B cell (primary cell): ENCODE measurements at regions not wholly inside any gene's neighbourhood (a gene's known extent, or its start where the extent isn't known, plus 50 kb on each side); places are given as distances from the start of the nearest gene placed in this dataset.

Experiments
- ATAC-seq: fragments of 200-7000 bp; cut with Tn5 transposase; one replicate; pipeline ENCODE4 v1.10.0; 2021; ENCODE audit warnings: low read depth, mild to moderate bottlenecking, moderate number of reproducible peaks, moderate library complexity
- CTCF ChIA-PET: fragments of 350-600 bp; sonication (Branson Sonifier 250); formaldehyde crosslinking; loops from one replicate; lab custom pipeline; 2021; ENCODE audit warnings: antibody characterized with exemption, inconsistent platforms; lab: Charles Lee
- POLR2A ChIA-PET: fragments of 350-600 bp; sonication (Branson Sonifier 250); formaldehyde crosslinking; loops from one replicate; lab custom pipeline; 2021; ENCODE audit warnings: antibody characterized with exemption; lab: Charles Lee
- DNase-seq: peaks from one replicate; pipeline ENCODE4 v3.0.0; 2013
- H2AFZ ChIP-seq: 2 replicates; pipeline ENCODE4 v1.6.1; 2012; ENCODE audit warnings: mild to moderate bottlenecking, low read depth, low read length; ENCODE audit not compliant: insufficient read depth, poor library complexity, severe bottlenecking
- H3K27ac ChIP-seq, 2 donors: 1 replicate in 1 of 2; 2 replicates in 1 of 2; pipeline ENCODE4 v1.5.1; 2012 to 2013; ENCODE audit warnings: low read length in 2 of 2, mild to moderate bottlenecking in 2 of 2, moderate library complexity in 1 of 2
- H3K27me3 ChIP-seq, 4 experiments: fragments of 200-600 bp in 1 of 4; sonication (generic) in 1 of 4; replicated peaks in 1 of 4; 1 replicate in 2 of 4; 2 replicates in 2 of 4; pipeline versions ENCODE4 v1.6.1 to v1.7.0; 2013 to 2016; ENCODE audit warnings: low read length in 3 of 4, mild to moderate bottlenecking in 2 of 4, mixed read lengths in 1 of 4, moderate library complexity in 1 of 4; ENCODE audit not compliant: insufficient read depth in 4 of 4, control insufficient read depth in 3 of 4; ENCODE audit errors: control extremely low read depth in 1 of 4
- H3K36me3 ChIP-seq, 2 experiments: replicated peaks in 1 of 2; 1 replicate in 1 of 2; 2 replicates in 1 of 2; pipeline versions ENCODE4 v1.6.1 to v1.7.1; 2013; ENCODE audit warnings: low read length in 1 of 2; ENCODE audit not compliant: insufficient read depth in 2 of 2, control insufficient read depth in 1 of 2; ENCODE audit errors: control extremely low read depth in 1 of 2, extremely low read depth in 1 of 2
- H3K4me1 ChIP-seq, 2 donors: fragments of 200-600 bp in 1 of 2; sonication (generic) in 1 of 2; 1 replicate in 1 of 2; 2 replicates in 1 of 2; pipeline versions ENCODE4 v1.5.1 to v1.6.1; 2013 to 2017; ENCODE audit warnings: low read length in 2 of 2; ENCODE audit not compliant: control insufficient read depth in 2 of 2, insufficient read depth in 2 of 2
- H3K4me2 ChIP-seq: replicated peaks from 2 replicates; pipeline ENCODE3; 2012; ENCODE audit warnings: mild to moderate bottlenecking, low read depth, low read length; ENCODE audit not compliant: poor library complexity, severe bottlenecking
- H3K4me3 ChIP-seq, 5 experiments: fragments of 200-600 bp in 1 of 5; sonication (generic) in 1 of 5; 1 replicate in 3 of 5; 2 replicates in 2 of 5; pipeline versions ENCODE4 v1.5.1 to v1.7.0; 2011 to 2016; ENCODE audit warnings: low read length in 4 of 5, mild to moderate bottlenecking in 4 of 5, low read depth in 2 of 5, control low read depth in 1 of 5, moderate library complexity in 1 of 5; ENCODE audit not compliant: insufficient read depth in 1 of 5; ENCODE audit errors: control extremely low read depth in 1 of 5, extremely low read depth in 1 of 5
- H3K79me2 ChIP-seq: fragments of 200-600 bp; sonication (generic); one replicate; pipeline ENCODE4 v1.6.0; 2016; ENCODE audit warnings: low read length; ENCODE audit not compliant: control insufficient read depth, insufficient read depth
- H3K9ac ChIP-seq: fragments of 200-600 bp; sonication (generic); 2 replicates; pipeline ENCODE4 v1.6.1; 2017; ENCODE audit warnings: mild to moderate bottlenecking, low read length, moderate library complexity
- H3K9me3 ChIP-seq, 3 donors: one replicate each; pipeline versions ENCODE4 v1.6.1 to v1.7.1; 2013; ENCODE audit warnings: low read length in 2 of 3; ENCODE audit not compliant: control insufficient read depth in 2 of 3, insufficient read depth in 1 of 3; ENCODE audit errors: control extremely low read depth in 1 of 3
- H4K20me1 ChIP-seq: 2 replicates; pipeline ENCODE4 v1.6.0; 2012; ENCODE audit warnings: mild to moderate bottlenecking, low read length; ENCODE audit not compliant: insufficient read depth, control insufficient read depth, poor library complexity, severe bottlenecking
- H3K27ac Mint-ChIP-seq: one replicate; pipeline ENCODE4 v1.8.0; 2021; ENCODE audit warnings: mixed read lengths
- H3K27me3 Mint-ChIP-seq: one replicate; pipeline ENCODE4 v1.8.0; 2021; ENCODE audit warnings: mixed read lengths
- H3K4me1 Mint-ChIP-seq: one replicate; pipeline ENCODE4 v1.8.0; 2021; ENCODE audit warnings: mixed read lengths
- H3K4me3 Mint-ChIP-seq: one replicate; pipeline ENCODE4 v1.8.0; 2021; ENCODE audit warnings: mixed read lengths
- H3K9me3 Mint-ChIP-seq: one replicate; pipeline ENCODE4 v1.8.0; 2022; ENCODE audit warnings: mixed read lengths; ENCODE audit not compliant: insufficient read depth
- EZH2 ChIP-seq: IDR thresholded peaks from 2 replicates; pipeline ENCODE4 v1.6.1; 2012; ENCODE audit warnings: borderline replicate concordance, low read depth, mild to moderate bottlenecking, moderate library complexity, low read length; ENCODE audit not compliant: insufficient read depth, poor library complexity, severe bottlenecking
- WGBS: methylation state at CpG from one replicate; pipeline ENCODE4 v1.1.5; 2013; ENCODE audit warnings: missing lambda C conversion rate; ENCODE audit not compliant: insufficient coverage; 5-methylcytosine and 5-hydroxymethylcytosine counted together
- intact Hi-C: fragments of 100-400 bp; cut with micrococcal nuclease; formaldehyde crosslinking; loops from one replicate; pipeline ENCODE4 v1.10.0; 2022
- TF ChIP-seq, protein P1 (sequence below): fragments of 200-600 bp; IDR thresholded peaks from one replicate; pipeline ENCODE4 v1.8.0; 2022; ENCODE audit warnings: antibody characterized with exemption, mild to moderate bottlenecking

- Histone ChIP-seq H3K79me2 (no peaks in the 10 kb centered on the region), H3K9me3 (no peaks in the 10 kb centered on the region), H2AFZ (no peak overlapping the region), H4K20me1 (no peaks in the 10 kb centered on the region), H3K4me1 (no peaks in the 10 kb centered on the region), H3K27ac (no peak overlapping the region), H3K36me3 (no peaks in the 10 kb centered on the region), H3K27me3 (peaks cover 0 to 6% (median 0%) of the 10 kb centered on the region in 4 experiments), H3K4me2 (no peak overlapping the region), H3K4me3 (no peak overlapping the region), H3K9ac (no peak overlapping the region)
- WGBS = 100% methylated on average over 3 of the region's 4 CpGs
- DNase-seq (no peak), ATAC-seq (no peak)
- no peaks in the 10 kb centered on the region for H3K9me3 Mint-ChIP-seq
- POLR2A ChIA-PET = no interaction called here
- CTCF ChIA-PET = no interaction called here
- no peaks in the 10 kb centered on the region for H3K4me1 Mint-ChIP-seq
- no peak overlapping the region for H3K27ac Mint-ChIP-seq
- H3K4me3 Mint-ChIP-seq = no peak overlapping the region
- no peak for TF ChIP-seq EZH2
- TF ChIP-seq, protein P1, sequence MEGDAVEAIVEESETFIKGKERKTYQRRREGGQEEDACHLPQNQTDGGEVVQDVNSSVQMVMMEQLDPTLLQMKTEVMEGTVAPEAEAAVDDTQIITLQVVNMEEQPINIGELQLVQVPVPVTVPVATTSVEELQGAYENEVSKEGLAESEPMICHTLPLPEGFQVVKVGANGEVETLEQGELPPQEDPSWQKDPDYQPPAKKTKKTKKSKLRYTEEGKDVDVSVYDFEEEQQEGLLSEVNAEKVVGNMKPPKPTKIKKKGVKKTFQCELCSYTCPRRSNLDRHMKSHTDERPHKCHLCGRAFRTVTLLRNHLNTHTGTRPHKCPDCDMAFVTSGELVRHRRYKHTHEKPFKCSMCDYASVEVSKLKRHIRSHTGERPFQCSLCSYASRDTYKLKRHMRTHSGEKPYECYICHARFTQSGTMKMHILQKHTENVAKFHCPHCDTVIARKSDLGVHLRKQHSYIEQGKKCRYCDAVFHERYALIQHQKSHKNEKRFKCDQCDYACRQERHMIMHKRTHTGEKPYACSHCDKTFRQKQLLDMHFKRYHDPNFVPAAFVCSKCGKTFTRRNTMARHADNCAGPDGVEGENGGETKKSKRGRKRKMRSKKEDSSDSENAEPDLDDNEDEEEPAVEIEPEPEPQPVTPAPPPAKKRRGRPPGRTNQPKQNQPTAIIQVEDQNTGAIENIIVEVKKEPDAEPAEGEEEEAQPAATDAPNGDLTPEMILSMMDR = no peak
- H3K27me3 Mint-ChIP-seq = peaks cover 40% of the 10 kb centered on the region
- intact Hi-C loops = no loop called here
Observed at GRCh38 chr5:36435516-36435915, 133.8 kb upstream of the RANBP3L start.

DNA sequence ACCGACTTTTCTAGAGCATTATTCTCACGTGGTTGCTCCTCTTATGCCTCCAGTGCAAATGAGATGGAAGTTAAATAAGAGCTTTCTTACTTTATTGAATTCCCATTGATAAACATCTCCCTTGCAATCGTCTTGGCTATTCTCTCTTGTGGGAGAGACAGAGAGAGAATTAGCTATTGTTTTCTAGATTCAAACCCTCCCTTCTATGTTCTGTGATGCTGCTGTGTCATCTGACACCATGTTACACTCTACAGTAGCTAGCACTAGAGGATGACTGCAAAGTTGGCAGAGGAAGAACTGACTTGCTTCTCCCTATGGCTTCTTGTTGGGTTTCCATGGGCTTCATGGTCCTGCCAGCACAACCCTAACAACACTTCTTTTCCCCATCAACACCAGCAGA, 134.6 kb upstream of the RANBP3L start:
- no peak overlapping the region for H3K4me2 ChIP-seq
- no peak overlapping the region for H3K4me3 ChIP-seq
- DNase-seq (no peak), ATAC-seq (no peak)
- intact Hi-C loops = no loop called here
- H3K4me1 ChIP-seq = no peaks in the 10 kb centered on the region
- no peaks in the 10 kb centered on the region for H3K36me3 ChIP-seq
- peaks cover 0 to 6% (median 0%) of the 10 kb centered on the region in 4 experiments for H3K27me3 ChIP-seq
- no peaks in the 10 kb centered on the region for H3K4me1 Mint-ChIP-seq
- no peaks in the 10 kb centered on the region for H3K79me2 ChIP-seq
- H3K27ac ChIP-seq = no peak overlapping the region
- no peak overlapping the region for H3K27ac Mint-ChIP-seq
- H4K20me1 ChIP-seq = no peaks in the 10 kb centered on the region
- no peak overlapping the region for H2AFZ ChIP-seq
- H3K9ac ChIP-seq = no peak overlapping the region
- CTCF ChIA-PET = no interaction called here
- H3K9me3 ChIP-seq = no peaks in the 10 kb centered on the region
- peaks cover 36% of the 10 kb centered on the region for H3K27me3 Mint-ChIP-seq
- no peaks in the 10 kb centered on the region for H3K9me3 Mint-ChIP-seq
- WGBS = no CpG with 5 or more reads among the region's 3 CpGs
- TF ChIP-seq, protein P1 = no peak
- TF ChIP-seq EZH2 = no peak
- POLR2A ChIA-PET = no interaction called here
- H3K4me3 Mint-ChIP-seq = no peak overlapping the region
